Panc1 (cell line): ENCODE measurements at regions not wholly inside any gene's neighbourhood (a gene's known extent, or its start where the extent isn't known, plus 50 kb on each side); places are given as distances from the start of the nearest gene placed in this dataset.
A peak's percentile ranks its signal among the peaks of the same experiment; 100 is the strongest.

Source experiments
- ATAC-seq: fragments of 200-7000 bp; cut with Tn5 transposase; 2 replicates; pipeline ENCODE4 v1.9.1; 2020; ENCODE audit warnings: mild to moderate bottlenecking, moderate library complexity
- BruUV-seq: library from RNA; stranded (reverse); fragments of 400-500 nt; replicated peaks from 2 replicates; lab custom pipeline; 2021; lab: Mats Ljungman, UMichigan
- CTCF ChIA-PET: fragments of 300-600 bp; sonication (Branson Sonifier 250); formaldehyde crosslinking; loops from one replicate; lab custom pipeline; 2022; ENCODE audit warnings: antibody characterized with exemption; lab: Charles Lee
- POLR2A ChIA-PET: fragments of 300-600 bp; sonication (Branson Sonifier 250); formaldehyde crosslinking; loops from one replicate; lab custom pipeline; 2022; ENCODE audit warnings: antibody characterized with exemption; lab: Charles Lee
- DNase-seq: peaks from one replicate; pipeline ENCODE4 v3.0.0-alpha.2; 2010; ENCODE audit warnings: low read depth, low spot score
- H3K27ac ChIP-seq: 2 replicates; pipeline ENCODE4 v1.5.1; 2011; ENCODE audit warnings: mild to moderate bottlenecking, low read length, inconsistent platforms
- H3K27me3 ChIP-seq: fragments of 200-500 bp; sonication (Bioruptor generic); 2 replicates; pipeline ENCODE4 v1.6.0; 2014; ENCODE audit warnings: low read length, inconsistent platforms; ENCODE audit not compliant: control insufficient read depth, insufficient read depth
- H3K36me3 ChIP-seq: fragments of 200-500 bp; sonication (Bioruptor generic); 2 replicates; pipeline ENCODE4 v1.5.1; 2014; ENCODE audit warnings: inconsistent platforms, mild to moderate bottlenecking, low read length, moderate library complexity; ENCODE audit not compliant: control insufficient read depth, insufficient read depth
- H3K4me1 ChIP-seq: 2 replicates; pipeline ENCODE4 v1.5.1; 2011; ENCODE audit warnings: inconsistent platforms, mild to moderate bottlenecking, low read length, moderate library complexity; ENCODE audit not compliant: control insufficient read depth, insufficient read depth
- H3K4me3 ChIP-seq, 2 experiments: 2 replicates each; pipeline ENCODE4 v1.5.1; 2011 to 2012; ENCODE audit warnings: low read depth in 2 of 2, low read length in 2 of 2, mild to moderate bottlenecking in 2 of 2, inconsistent platforms in 1 of 2, moderate library complexity in 1 of 2
- H3K9me3 ChIP-seq: fragments of 200-500 bp; sonication (Bioruptor generic); 2 replicates; pipeline ENCODE4 v1.5.1; 2014; ENCODE audit warnings: low read depth, mild to moderate bottlenecking, inconsistent platforms, low read length, moderate library complexity; ENCODE audit not compliant: control insufficient read depth, insufficient read depth
- CTCF ChIP-seq: fragments of 450-650 bp; IDR thresholded peaks from 2 replicates; pipeline ENCODE4 v1.5.1; 2017; ENCODE audit warnings: mild to moderate bottlenecking
- POLR2AphosphoS5 ChIP-seq: IDR thresholded peaks from 2 replicates; pipeline ENCODE4 v1.6.1; 2012; ENCODE audit warnings: mild to moderate bottlenecking, low read depth, low read length, moderate library complexity
- REST ChIP-seq, 2 experiments: IDR thresholded peaks; 2 replicates each; pipeline ENCODE4 v1.6.1; 2011 to 2012; ENCODE audit warnings: low read depth in 2 of 2, control low read depth in 1 of 2, low read length in 1 of 2, mild to moderate bottlenecking in 1 of 2, moderate library complexity in 1 of 2; ENCODE audit not compliant: insufficient read depth in 1 of 2
- SIN3A ChIP-seq: IDR thresholded peaks from 2 replicates; pipeline ENCODE4 v1.6.1; 2012; ENCODE audit warnings: low read depth, mild to moderate bottlenecking, low read length, moderate library complexity, borderline replicate concordance; ENCODE audit not compliant: insufficient read depth
- TCF7L2 ChIP-seq: IDR thresholded peaks from 2 replicates; pipeline ENCODE4 v1.6.1; 2011; ENCODE audit warnings: mild to moderate bottlenecking, low read depth, low read length, inconsistent platforms
- in situ Hi-C: cut with HindIII; loops from 2 replicates; pipeline ENCODE4 v1.10.0; 2016; ENCODE audit warnings: low sequenced_read_pairs, low pct_unique_long_range_greater_than_20kb
- intact Hi-C: fragments of 100-400 bp; cut with micrococcal nuclease; formaldehyde crosslinking; loops from one replicate; pipeline ENCODE4 v1.10.0; 2022; ENCODE audit not compliant: unreplicated experiment

GRCh38 chr1:217135569-217135915, 412.3 kb upstream of the ESRRG start:
- peaks cover 10% of the 10 kb centered on the region; the same call in 1 of the 2 replicates for H3K27me3 ChIP-seq
- H3K4me1 ChIP-seq = no peaks in the 10 kb centered on the region; the same call in 1 of the 2 replicates
- ChIA-PET POLR2A (no interaction called here), CTCF (no interaction called here)
- TF ChIP-seq POLR2AphosphoS5 (no peak), CTCF (no peak), REST (IDR thresholded peaks at IDR 0.05; ENCODE audit: insufficient read depth in 1 of 2, low read depth in 2 of 2, low read length in 1 of 2) (no peak), SIN3A (no peak), TCF7L2 (no peak)
- no peaks in the 10 kb centered on the region for H3K36me3 ChIP-seq
- no TSS peak for BruUV-seq
- ATAC-seq (no peak), DNase-seq (no peak)
- H3K9me3 ChIP-seq = no peaks in the 10 kb centered on the region
- H3K4me3 ChIP-seq = peak overlapping the region; percentile 17 to 33
- H3K27ac ChIP-seq = no peak overlapping the region
- in situ Hi-C loops = no loop called here
- intact Hi-C loops = no loop called here

GRCh38 chr1:217134857-217135568, 411.8 kb upstream of the ESRRG start:
- BruUV-seq = no TSS peak
- intact Hi-C loops (no loop called here), in situ Hi-C loops (no loop called here)
- Histone ChIP-seq H3K9me3 (no peaks in the 10 kb centered on the region), H3K27me3 (peaks cover 10% of the 10 kb centered on the region; the same call in 1 of the 2 replicates), H3K27ac (no peak overlapping the region), H3K36me3 (no peaks in the 10 kb centered on the region), H3K4me1 (no peaks in the 10 kb centered on the region; the same call in 1 of the 2 replicates), H3K4me3 (peak overlapping the region; percentile 27 to 33)
- TF ChIP-seq POLR2AphosphoS5 (no peak), SIN3A (no peak), CTCF (no peak), TCF7L2 (no peak), REST (IDR thresholded peaks at IDR 0.05; ENCODE audit: insufficient read depth in 1 of 2, low read depth in 2 of 2, low read length in 1 of 2) (no peak)
- ATAC-seq (peak; percentile 63; the same call in 1 of the 2 replicates), DNase-seq (no peak)
- CTCF ChIA-PET = no interaction called here
- POLR2A ChIA-PET = no interaction called here
